ENCODE measurements at regions not wholly inside any gene's neighbourhood (a gene's known extent, or its start where the extent isn't known, plus 50 kb on each side); places are given as distances from the start of the nearest gene placed in this dataset.

DNA sequence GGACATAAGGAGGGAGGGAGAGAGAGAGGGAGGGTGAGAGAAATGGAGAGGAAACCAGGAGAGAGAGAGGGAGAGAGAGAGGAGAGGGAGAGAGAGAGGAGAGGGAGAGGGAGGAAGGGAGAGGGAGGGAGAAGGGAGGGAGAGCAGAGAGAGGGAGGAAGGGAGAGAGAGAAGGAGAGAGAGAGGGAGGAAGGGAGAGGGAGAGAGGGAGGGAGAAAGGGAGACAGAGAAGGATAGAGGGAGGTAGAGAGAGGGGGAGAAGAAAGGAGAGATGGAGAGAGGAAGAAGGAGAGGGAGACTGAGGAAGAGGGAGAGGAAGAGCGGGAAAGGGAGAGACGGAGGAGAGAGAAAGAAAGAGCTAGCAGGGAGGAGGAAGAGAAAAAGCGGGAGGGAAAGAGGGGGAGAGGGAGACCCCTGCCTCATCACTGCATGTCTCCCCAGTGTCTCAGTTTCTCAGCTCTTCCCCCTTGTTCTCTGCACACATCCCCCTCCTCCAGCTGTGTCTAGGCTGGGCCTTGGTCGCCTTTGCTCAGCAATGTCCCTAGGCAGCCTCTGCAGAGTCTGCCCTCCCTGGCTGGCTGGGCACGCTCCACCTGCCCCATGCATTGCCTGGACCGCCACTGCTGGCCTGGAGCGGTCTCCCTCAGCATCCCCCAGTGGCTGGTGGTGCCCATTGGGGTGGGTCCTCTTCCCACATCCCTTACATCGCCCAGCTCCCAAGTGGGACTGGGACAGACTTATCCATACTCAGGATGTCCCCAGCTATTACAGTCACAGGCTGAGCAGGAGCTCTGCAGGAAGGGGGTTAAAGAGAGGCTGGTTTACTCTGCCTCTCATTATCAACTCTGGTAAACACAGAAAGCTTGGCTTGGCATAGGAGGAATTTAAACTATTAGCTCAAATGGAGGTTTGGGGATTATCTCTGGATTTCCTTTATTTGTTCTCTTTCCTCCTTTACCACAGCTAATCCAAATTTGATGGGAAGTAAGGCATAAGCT is 85.7 kb upstream of the APCDD1 start:
- DNase-seq: no peak

DNA sequence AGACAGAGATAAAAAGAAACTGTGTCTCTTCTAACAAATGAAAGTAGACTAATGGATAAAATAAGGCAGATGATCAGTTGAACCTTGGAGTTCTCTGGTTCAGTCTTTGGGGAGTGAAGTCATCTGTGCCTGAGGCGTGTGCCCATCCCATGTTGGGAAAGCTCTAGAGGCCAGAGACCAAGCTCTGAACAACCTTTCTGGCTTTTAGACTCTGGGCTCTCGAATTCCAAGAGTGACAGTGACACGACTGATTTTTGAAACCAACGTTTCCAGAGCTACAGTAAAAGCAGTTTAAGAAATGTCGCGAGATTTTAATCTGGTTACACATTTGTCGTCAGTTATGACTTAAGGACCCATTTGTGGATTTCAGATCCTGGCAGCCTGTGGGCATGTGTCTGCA is 83.7 kb upstream of the APCDD1 start:
- no peak for DNase-seq

DNA sequence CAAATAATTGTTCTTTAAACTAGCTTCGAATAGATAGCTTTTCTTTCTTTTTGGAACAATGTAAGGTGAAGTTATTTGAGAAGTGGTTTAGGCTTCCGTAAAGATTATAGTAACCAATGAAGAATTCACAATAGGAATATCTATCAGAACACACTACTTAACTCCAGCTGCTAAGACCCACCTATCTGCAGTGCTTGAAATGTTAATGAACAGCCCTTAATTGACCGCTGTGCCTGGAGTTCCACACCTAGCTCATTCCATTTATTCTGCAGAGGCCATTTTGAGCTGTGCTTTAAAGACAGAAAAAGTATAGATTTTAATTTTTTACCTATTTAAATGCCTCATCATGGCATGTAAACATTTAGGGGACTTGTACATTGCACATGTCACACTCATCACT is 83.3 kb upstream of the APCDD1 start:
- no peak for DNase-seq

DNA sequence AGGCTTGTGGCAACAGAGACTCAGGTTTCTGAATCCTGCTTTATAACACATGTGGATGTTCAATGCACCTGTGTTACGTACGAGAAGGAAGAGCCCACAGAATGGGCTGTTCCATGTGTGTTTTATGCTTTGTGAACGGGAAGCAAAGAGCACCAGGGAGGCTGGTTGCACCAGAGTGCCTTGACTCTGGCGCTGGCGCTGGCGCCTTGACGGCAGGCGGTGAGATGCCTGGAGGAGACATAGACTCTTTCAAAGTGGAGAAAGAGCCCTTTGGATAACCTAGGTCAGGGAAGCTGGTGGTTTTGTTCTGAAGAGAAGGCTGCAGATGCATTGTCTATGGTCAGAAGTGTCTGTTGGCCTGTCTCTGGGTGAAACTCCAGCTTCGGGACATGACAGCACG is 80.2 kb upstream of the APCDD1 start:
- DNase-seq: no peak

DNA sequence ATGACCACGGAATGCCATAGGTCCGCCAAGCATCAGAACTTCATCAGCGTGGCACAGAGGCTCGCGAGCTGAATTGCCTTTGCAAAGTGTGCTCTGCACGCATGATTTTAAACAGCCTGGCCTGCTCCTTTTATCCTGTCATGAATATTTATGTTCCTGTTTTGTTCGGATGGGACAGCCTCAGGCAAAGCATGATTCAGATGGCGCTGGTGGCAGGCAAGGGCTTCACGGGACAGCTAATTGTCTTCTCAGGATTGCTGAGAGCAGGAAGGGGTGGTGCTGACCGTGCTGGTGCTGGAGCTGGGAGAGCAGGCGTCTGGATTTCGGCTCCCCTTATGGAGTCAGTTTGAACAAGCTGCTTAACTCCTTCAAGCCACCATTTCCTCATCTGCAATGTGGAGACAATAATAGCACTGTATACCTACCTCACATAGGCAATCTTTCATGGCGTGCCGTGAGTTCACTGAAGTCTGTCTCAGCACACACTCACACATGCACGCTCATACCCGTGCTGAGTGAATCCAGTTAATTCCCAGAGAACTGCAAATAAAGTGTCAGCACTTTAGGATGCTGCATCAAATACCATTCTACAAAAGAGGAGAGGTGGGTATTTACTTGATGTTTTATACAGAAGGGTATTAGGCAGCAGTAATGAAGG is 79.7 kb upstream of the APCDD1 start:
- DNase-seq: no peak

DNA sequence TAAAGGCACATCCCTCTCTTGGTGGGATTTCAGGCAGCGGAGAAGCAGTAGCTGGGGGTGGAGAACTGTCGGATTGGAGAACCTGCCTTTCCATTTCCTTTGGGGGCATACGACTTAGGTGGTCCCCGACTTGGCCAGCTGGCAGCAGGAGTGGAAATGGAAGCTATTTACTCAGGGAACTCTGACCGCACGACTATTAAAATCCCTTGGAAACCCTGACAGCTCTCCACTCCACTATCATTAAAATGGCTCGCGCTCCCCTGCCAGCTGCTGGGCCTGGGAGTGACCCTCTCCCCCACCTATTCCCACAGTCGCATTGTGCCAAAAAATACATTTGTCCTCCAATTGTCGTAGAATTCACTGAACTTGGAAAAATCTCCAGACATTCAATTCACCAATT is 77.7 kb upstream of the APCDD1 start:
- peak; percentile 91 for DNase-seq

DNA sequence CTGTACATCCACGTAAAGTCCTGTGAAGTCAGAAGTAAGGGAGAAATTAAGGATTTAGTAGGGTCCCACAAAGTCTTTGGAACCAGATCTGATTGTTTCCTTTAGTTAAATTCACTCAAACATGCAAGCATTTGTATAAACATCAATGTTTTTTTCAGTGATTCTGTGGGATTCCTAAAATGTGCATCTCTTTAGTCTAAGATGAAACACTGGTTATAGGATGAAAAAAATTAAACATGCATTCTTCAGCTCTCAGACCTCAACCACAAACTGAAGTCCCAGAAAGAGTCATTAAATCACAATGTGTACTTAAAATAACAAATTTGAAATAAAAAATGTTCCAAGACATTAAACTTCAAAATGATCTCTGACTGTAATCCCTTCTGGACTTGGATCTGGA is 76.5 kb upstream of the APCDD1 start:
- DNase-seq: no peak

DNA sequence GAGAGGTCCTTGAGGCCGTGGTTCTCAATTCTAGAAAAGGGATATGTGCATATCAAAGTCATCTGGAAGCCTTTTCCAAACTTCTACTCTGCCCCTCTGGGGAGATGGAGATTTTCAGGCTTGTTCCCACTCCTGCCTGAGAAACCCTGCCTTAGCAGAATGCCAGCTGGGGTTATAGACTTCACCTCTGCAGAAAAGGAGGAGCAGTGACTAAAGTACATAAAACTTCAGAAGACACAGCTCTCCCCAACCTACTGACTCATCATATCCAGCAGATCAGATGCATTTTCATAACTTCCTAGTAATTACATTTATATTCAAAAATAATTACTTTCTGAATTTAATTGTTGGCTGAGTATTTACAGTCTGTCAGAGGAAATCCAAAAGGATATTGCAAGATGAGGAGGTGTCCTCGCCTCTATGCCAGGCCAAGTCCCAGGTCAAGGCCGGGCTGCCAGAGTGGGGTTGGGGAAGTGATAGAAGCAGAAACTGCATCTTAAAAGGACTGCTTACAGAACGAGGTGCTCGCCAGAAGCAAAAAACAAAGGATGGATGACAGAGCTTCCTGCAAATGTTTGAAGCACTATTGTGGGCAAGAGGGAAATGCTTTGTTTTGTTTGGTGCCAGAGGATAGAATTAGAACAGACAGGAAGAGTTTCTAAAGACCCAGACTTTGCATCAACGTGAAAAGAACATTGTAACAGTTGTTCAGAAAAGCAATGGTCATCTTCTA is 75.6 kb upstream of the APCDD1 start:
- DNase-seq: no peak

DNA sequence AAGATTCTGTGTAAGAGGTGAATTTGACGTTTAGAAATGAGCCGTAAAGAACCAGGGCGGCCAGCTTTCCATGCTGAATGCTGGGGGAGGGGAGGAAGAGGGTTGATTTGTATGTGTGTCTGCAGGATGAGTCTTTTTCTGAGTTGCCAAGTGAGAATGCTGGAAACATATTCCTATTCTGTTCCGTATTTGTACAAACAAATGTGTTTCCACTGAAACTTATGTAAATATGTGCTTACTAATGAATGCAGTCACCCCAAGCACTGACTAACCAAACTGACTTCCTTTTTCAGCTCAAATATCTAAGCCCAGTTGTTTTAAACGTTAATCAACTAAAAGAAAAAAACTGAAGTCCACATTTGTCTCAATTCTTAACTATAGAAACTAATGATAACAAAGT is 74.9 kb upstream of the APCDD1 start:
- no peak for DNase-seq

DNA sequence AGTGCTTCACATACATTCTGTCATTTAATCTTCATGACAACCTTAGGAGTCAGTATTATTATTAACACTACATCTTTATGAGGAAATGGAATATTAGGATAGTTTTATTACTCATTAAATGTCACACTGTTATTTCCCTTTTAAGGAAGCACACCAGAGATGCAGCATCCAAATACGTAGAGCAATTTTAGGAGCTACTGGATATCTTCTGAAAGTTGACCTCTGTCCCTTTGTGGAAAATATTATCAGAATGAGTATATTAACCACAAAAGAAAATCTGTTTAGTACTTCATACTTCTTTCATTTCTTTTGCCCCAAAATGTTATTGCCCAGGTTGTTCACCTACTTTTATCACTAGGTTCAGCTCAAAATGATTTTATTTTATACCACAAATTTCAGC is 72.9 kb upstream of the APCDD1 start:
- DNase-seq: no peak

DNA sequence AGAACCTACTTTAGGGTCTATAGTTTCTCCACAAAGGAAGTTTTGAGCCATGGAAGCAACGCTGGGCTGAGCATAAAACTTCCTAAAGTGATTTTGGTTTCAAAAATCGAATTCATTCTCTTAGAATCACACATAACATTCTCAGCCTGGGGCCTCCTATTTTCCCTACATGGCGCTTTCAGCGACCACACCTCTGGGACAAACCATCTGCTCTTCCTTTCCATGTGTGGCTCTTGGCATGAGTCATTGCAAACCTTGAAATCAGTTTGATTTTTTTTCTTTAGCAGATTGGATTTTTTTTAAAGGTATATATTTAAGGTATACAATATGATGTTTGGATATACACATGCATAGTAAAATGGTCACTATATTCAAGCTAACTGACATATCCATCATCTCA is 72.5 kb upstream of the APCDD1 start:
- no peak for DNase-seq

DNA sequence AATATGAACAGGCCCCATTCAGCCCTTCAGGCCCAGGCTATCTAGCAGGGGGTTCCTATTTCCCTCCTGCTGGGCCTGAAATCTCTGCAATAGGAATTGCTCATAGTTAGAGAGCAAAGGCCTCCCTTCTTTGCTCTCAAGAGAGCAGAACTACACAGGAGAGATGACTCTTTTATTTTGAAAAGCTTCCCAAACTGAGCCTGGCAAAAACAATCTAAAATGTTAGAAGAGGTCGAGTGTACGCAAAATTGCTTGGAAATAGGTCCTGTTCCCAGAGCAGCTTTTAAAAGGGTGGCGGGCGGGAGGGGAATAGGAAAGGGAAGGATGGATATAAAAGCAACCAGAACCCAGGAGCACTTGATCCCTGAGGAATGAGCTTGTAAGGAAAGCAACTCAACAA is 68.4 kb upstream of the APCDD1 start:
- DNase-seq: no peak

DNA sequence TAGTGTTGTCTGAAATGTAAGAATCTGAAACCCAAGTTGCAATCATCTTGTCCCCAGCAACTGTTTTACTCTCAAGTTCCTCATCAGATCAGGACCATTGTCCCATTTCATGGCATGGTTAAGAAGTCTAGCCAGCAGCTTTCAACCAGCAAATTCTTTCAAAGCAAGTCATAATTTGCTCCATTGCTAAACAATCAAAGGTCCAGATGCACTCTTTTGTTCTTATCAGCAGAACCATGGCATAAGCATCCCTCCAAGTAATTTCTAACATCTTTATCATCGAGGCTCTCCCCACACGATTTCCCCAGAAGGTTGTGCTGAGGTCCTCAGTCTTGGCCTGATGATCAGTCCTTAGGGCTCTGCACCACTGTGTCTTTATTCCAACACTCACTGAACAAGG is 67.5 kb upstream of the APCDD1 start:
- no peak for DNase-seq

DNA sequence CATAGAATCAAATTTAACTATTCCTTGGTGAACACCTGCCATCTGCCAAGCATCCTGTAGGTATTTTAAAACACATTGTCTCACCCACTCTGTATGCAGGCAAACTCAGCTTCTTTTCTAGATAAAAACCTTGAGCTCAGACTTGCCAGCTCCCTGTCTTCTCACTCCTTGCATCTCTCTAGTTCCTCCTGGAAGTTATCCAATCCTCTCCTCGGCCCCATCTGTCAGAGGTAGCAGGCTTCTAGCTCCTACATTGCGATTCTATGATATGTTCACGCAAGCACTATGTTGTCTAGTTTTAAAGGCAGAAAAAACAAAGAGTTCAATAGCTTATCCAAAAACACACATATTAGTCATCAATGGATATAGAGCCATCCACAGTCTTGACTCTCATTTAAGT is 67.0 kb upstream of the APCDD1 start:
- DNase-seq: no peak

DNA sequence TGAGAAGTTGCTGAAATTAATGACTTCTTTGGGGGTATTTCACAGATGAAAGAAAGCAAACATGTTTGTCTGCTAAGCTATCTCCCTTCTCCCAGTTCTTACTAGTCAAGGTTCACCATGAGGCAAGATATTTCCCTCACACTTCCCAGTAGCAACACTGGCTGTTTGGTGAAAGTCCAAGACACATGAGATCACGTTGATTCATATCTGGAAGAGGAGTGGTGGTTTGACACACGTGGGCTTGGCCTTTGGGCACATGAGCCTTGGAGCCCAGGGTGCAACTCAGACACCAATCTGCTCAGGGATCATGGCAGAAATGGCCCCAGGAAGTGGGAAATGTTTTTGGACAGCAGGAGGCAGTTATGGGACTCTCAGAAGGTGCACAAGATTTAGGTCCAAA is 66.1 kb upstream of the APCDD1 start:
- DNase-seq: no peak

DNA sequence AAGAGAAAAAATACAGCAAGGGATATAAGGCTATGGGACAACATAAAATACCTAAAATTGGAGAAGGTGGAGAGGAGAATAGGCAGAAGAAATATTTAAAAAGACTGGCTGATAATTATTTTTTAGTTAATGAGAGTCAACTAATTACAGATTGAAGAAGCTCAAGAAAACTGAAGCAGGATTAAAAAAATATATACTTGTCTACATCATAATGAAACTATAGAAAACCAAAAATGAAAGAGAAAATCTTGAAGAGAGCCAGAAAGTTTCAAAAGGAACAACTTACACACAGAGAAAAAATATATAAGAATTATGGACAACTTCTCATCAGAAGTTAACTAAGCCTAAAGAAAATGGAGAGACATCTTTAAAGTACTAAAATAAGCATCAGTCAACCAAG is 62.9 kb upstream of the APCDD1 start:
- DNase-seq: no peak

DNA sequence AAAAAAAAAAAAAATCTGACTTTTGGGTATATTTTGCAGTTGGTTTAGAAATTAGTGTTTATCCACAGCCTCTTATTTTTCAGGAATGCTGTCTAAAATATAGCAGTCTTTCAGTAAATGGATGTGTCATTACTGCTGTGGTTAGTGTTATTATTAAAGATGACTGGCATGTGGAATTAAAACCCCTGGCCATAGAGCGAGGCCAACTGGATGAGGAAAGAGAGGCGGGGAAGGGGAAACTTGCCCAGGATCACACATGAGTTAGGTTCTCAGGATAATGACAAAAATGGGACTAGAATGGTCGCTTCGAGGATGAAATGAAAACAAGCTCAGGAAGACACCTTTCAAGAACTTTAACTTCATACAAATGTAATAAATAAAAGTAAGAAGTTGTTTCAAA is 57.4 kb upstream of the APCDD1 start:
- DNase-seq: no peak

DNA sequence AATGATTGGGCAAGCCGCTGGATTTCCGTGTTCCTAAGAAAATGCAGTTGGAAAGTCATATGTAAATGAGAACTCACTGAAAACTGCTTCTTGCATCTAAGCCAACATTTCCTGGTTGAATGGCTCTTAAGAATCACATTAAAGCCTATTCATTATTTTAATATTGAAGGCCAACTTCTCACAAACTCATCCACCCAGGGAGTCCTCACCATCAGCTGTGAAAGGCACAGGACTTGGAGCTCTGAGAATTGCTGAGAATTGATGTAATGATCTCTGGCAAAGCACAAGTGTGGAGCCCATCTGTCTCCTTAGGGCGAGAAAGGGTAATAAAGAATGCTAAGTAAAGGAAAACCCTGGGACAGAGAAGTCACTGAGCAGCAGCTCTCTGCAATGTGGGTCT is 55.9 kb upstream of the APCDD1 start:
- no peak for DNase-seq

DNA sequence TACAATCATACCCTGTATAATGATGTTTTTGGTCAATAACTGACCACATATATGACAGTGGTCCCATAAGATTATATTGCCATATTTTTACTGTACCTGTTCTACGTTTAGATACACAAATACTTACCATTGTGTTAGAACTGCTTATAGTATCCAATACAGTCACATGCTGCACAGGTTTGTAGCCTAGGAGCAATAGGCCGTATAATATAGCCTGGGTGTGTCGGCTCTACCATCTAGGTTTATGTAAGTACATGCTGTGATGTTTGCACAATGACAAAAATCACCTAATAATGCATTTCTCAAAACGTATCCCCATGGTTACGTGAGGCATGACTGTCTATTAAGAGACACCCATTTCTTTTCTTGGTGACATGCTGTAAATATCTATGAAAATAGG is 55.0 kb upstream of the APCDD1 start:
- DNase-seq: no peak

DNA sequence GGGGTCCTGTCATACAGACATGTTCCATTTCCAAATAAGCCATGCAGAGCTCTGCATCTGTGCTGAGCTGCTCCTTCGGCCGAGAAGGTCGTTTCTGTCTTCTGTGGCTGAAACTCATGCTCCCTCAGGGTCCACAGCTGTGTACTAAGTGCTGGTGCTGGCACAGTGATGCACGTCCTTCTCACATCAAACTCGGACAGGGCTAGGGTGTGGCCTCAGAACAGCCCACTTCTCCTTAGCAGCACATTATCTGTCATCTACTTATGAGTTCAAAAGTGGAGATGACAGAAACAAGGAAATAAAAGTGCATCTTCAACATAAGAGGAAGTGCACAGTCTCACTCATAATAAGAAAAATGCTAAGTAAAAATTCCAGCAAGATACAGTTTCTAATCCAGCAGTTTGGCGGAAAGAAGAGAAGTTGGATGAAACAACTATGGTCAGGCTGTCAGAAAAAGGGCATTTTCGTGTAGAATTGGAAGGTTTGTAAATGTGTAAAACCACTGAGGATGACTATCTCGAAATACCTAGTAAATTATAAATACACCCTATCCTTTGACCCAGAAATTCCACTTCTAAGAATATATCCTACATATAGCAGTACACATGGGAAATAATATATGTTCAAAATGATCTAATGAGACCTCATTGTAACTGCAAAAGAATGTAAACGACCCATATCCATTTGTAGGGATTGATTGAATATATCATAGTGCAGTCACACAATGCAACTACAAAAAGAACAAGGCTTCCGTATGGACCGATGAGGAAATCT is 53.7 kb upstream of the APCDD1 start:
- no peak for DNase-seq

DNA sequence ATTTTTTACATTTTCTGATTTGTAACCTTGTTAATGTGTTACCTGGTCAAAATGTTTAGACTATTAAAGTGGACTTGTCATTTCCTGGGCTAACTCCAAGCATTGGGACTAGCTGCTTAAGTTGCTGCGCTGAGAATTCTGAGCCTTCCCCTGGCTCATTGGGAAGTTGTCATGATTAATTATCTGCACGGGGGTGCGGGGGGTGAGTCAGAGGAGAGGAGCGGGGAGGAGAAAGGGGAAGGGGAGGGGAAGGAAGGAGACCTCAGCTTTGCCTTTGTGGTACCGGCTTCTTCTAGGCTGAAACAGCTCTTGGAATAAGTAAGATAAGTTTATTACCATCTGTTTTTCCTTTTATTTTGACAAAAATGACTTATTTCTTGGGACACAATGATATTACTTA is 52.9 kb upstream of the APCDD1 start:
- DNase-seq: no peak

DNA sequence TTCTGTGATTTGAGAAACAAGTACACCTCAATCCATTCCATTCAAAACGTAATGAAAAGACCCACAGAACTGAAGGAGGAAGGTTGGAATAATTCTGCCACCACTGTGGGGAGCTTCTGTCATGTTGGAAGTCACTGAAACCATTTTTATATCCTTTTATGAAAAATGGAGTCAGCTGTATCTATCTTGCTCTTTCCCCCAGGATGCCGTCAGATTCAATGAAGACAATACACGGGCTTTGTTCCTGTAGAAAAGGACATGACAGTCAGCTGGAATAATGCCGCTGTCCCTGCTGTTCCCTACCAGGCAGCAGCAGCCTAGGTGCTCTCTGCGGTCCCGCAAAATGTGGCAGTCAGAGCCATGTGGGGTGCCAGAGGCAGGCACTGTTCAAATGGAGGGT is 52.5 kb upstream of the APCDD1 start:
- no peak for DNase-seq
